HG02798 (cell line): ENCODE measurements at regions not wholly inside any gene's neighbourhood (a gene's known extent, or its start where the extent isn't known, plus 50 kb on each side); places are given as distances from the start of the nearest gene placed in this dataset.
"Not testable (repeated sequence)": the region's sequence is repeated elsewhere in the genome, so short reads cannot be mapped to it uniquely, and the experiment has no call there.

Experiments used
- ATAC-seq: cut with Tn5 transposase; IDR thresholded peaks from one replicate; pipeline ENCODE4 v1.9.1; 2021; ENCODE audit warnings: mild to moderate bottlenecking; ENCODE audit not compliant: unreplicated experiment, poor library complexity

DNA sequence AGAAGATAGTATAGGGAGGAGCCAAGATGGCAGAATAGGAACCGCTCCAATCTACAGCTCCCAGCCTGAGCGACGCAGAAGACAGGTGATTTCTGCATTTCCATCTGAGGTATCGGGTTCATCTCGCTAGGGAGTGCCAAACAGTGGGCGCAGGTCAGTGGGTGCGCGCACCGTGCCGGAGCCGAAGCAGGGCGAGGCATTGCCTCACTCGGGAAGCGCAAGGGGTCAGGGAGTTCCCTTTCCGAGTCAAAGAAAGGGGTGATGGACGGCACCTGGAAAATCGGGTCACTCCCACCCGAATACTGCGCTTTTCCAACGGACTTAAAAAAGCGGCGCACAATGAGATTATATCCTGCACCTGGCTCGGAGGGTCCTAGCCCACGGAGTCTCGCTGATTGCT is 201.2 kb downstream of the CETN3 start:
- ATAC-seq = not testable (repeated sequence)

GRCh38 chr5:90201923-90202322 is 207.6 kb downstream of the CETN3 start:
- ATAC-seq = no peak

GRCh38 chr5:90193185-90193822 is 216.3 kb downstream of the CETN3 start:
- ATAC-seq = no peak

DNA sequence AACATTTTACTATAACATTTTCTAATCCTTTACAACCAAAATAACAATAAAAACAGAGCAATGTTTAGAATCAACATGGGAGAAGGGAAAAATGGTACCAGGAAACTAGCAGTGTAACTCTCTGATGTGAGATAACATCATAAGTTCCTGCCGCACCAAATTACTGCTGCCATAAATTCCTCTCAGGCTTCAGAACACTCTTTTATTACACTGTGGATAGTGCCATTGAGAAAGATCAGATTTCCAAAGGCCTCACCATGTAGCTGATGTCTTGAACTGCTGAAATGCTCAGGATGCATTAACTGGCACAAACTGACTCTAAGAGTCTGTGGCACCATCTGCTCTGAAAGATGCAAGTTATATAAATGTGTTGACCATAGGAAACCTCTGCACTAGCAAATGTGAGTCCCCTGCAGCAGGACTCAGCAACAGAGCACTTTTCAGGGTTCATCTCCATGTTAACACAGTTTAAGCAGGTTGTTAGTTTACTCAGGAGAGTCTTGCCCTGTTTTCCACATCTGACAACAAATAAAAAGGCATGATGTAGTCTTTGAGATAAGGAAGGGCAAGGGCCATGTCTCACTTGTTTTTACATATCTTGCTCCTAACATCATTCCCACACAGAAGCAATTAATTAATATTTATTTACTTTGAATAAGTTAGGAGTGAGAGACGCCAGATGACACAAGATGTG is 218.1 kb downstream of the CETN3 start:
- ATAC-seq = no peak

DNA sequence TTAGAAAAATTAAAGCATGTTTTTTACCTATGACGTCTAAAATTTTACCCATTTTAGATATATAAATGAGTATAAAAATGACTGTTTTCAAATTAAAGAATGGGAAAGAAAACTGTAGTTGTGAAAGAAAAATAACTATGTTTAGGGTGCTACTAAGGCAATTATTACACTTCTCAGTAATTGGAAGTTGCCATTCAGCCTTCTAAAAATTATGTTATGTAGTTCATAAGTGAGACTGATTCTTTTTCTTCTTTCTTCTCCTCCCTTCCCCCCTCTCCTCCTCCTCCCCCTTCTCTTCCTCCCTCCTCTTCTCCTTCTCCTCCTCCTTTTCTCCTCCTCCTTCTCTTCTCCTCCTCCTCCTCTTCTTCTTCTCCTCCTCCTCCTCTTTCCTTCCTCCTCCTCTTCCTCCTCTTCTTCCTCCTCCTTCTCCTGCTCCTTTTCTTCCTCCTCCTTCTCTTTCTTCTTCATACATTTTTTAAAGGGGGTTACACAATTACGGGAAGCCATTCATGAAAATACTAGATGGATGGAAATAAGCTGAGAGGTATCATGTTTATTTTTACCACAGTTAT is 223.6 kb downstream of the CETN3 start:
- ATAC-seq = no peak

DNA sequence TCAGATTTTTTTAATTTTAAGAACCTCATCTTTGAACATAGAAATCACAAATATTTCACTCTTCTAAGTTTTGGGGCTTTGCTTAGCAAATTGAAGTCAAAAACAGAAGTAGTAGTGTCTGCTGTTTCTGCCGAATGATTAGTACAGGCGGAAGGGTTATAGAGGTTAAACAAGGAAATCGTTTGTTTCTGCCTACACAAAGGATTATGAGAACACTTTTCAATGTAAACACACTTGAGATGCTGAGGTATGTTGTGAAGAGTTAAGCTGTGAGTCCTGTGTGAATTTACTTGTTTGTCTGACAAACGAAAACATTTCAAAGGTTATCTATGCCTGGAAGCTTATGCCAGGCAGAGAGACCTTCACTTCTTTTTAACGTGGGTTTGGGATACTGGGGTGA is 224.8 kb downstream of the CETN3 start:
- ATAC-seq = no peak

DNA sequence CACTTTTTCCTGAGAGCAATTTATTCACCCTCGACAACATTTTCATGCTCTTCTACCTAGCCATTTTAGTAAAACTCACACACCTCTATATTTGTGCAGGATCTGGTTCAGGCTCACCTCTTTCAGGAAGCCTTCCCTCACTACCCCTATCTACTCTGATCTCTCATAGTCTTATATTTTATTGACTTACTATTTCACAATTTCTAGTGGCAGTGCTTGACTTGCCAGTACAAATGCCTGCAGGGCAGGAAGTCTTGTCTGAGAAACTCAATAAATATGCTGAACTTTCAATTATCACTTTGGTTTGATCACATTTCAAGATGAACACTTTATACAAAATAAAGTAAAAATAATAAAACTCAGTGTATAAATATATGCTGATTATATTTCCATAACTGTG is 226.8 kb downstream of the CETN3 start:
- ATAC-seq = no peak

DNA sequence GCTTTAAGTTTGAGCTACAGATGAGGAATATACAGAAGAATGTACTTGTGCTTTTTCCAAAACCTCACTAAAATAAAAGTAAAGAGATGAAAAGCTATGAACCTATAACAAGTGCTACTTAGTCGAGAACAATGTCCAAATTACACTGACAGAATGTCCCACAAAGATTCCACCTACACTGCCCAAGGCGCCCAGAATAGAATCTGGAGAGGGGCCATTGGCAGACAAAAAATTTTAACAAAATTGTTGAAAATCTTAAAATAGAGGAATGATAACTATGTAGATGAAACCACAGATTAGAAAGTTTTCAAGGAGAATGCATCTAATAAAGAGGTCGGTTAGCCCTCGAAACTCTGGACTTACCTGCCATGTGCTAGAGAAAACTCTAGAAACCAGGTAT is 235.3 kb downstream of the CETN3 start:
- no peak for ATAC-seq

DNA sequence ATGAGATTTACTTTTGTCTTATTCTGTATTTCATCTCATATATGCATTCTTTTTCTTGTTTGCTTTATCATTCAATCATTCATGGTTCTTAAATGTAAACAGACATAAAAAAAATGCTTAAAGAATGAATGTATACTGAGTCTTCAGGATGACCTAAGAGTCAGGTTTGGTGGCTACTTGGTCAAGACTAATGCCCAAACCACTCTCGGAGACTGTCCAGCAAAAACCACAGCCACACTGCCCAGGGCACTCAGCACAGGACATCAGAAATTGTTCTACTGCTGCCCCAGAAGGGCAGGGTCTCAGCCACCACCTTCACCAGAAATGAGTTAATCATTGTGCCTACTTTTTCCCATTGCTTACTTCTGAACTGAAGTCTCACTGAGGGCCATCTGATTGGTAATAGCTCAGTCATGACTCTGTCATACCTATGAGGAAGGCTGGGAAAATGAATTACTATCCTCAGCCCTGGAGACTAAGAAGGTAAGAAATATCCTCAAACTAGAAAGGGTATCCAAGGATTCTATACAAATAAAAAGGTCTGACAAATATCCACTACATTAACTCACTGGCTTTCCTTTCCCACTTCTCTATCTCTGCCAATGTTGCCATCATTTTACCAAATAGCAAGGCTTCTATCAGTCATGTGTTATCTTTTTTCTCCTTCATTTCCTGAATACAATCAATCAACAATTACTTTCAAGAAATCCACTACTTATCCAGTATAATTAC is 236.1 kb downstream of the CETN3 start:
- ATAC-seq = no peak

DNA sequence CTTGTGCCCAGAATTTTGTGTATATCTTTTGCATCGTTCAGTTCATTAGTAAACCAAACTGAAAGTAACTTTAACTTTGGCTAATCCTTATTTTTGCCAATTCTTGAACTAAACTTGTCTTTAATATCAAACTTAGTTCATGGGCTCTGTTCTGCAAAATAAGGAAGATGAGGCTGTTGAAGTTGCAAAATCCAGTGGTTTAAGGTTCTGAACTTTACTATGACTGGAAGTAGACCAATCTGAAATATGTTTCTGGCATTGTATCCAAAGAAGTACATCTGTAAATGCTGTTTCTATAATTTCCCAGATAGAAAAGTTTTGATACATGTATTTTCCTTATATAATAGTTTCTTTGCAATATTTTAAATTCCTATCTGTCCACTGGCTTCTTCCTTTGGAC is 238.1 kb downstream of the CETN3 start:
- no peak for ATAC-seq

DNA sequence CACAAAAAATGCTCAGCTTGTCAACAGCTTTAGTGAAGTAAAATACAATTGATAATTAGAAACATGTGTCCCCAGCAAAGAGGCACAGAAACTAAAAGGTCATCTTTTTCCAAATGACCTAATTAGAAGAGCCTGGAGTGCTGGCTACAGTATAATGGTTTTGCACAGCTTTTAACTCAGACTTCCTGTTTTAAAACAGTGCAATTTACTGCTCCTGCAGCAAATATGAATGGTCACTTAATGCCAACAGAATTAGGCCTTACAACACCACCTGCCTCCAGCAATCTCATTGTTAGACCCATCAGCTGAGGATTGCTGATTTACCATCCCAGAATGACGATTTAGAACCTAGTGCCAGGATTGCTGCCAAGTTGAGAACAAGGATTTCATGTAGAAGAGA is 239.3 kb downstream of the CETN3 start:
- no peak for ATAC-seq

DNA sequence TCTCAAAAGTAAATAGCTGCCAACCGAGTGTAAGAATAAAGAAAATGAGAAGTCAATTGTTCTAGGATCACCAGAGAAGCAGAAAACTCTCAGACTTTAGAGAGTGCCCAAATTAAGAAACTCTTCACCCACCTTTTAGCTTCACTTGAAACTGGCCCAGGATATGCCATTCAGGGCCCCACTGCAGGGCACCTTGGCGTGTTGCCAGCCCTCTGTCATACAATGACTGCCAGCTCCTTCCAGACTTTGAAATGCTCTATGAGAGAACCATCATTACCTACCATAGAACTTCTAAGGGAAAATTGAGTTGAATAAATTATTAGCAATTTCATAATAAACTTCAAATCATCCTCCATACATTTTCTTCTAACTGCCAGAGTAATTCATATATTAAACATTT is 240.5 kb downstream of the CETN3 start:
- no peak for ATAC-seq

DNA sequence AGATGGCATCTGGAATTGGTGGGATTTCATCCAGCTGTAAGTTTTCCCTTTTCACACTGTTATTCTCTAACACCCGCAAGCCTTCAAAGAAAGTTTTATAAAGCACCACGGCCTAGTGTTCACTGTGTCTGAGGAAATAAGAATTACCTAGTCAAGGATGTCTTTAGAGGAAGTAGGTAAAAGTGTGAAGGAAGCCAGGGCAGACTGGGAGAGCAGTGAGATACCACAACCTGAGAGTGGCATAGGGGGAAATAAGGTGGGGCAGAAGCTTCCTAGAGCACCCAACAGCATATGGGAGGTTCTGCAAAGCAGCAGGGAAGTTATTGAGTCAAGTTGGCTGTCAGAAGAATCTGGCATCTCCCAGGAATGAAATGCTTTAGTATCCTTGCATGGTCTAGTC is 241.2 kb downstream of the CETN3 start:
- no peak for ATAC-seq

GRCh38 chr5:90166816-90167215 is 242.7 kb downstream of the CETN3 start:
- ATAC-seq = no peak

GRCh38 chr5:90162324-90162723 is 247.2 kb downstream of the CETN3 start:
- ATAC-seq = no peak

DNA sequence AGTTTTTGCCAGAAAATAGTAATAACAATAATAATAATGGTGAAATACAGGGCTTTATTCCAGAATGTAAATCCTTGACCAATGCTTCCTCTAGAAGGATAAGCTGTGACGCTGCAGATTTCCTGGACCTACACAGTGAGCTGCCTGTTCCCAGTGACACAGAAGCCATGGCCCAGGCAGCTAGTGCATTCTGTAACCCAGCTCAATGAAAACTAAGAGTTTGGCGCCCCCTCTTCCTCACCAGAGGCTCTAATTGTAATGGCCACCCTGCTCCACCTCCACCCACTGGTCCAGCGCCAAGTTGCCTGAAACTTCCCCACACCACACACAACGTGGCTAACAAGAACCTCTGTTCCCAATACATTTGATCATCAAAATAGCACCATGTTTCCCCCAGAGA is 248.1 kb downstream of the CETN3 start:
- ATAC-seq = peak; percentile 83

- no peak for ATAC-seq
Observed at GRCh38 chr5:90158131-90158530, 251.4 kb downstream of the CETN3 start.

DNA sequence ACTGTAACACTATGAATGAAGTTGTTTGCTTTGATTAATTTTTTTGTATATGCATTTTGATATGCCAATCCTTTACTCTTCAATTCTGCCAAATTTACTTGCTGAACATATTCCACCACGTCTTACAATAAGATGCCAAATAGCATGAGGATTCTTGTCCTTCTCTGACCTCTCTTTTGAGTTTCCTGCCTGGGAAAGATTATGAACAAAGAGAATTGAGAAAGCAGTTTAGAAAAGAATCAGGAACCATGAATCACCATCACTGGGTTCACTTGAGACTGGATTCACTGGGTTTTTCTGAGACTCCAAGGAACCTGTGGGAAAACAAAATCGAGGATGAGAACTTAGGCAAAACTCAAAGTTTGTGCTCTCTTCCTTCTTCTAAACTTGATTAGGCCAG is 256.5 kb downstream of the CETN3 start:
- no peak for ATAC-seq

DNA sequence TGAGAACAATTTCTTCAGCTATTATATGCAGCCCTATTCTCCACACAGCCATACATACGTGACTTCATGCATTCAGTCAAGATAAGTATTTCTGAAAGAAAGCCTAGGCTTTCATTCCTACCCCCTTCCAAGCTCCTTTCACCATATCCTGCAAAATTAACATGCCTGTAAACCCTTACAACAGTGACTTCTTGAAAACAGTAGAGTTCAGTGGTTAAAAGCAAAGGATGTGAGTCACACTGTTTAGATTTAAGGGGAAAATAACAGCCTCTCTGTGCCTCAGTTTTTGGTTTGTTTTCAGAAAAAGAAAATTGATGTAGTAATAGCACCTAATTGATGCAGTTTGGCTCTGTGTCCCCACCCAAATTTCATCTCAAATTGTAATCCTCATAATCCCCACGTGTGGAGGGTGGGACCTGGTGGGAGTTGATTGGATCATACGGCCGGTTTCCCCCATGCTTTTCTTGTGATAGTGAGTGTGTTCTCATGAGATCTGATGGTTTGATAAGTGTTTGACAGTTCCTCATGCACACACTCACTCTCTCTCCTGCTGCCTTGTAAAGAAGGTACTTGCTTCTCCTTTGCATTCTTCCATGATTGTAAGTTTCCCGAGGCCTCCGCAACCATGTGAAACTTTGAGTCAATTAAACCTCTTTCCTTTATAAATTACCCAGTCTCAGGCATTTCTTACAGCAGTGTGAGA is 264.8 kb downstream of the CETN3 start:
- ATAC-seq = no peak

GRCh38 chr5:90142541-90142940 is 267.0 kb downstream of the CETN3 start:
- ATAC-seq = no peak

- ATAC-seq = no peak
Observed at GRCh38 chr5:90141984-90142383, 267.6 kb downstream of the CETN3 start.
